Brain microvascular endothelial cell (primary cell): ENCODE measurements at regions not wholly inside any gene's neighbourhood (a gene's known extent, or its start where the extent isn't known, plus 50 kb on each side); places are given as distances from the start of the nearest gene placed in this dataset.

ENCODE experiments used
- DNase-seq: peaks from one replicate; pipeline ENCODE4 v3.0.0-alpha.2; 2020
- H3K27ac ChIP-seq: fragments of 250-450 bp; sonication (Bioruptor Pico); 2 replicates; pipeline ENCODE4 v1.5.1; 2020; ENCODE audit warnings: mild to moderate bottlenecking, moderate library complexity
- H3K27me3 ChIP-seq: fragments of 250-450 bp; sonication (Bioruptor Pico); replicated peaks from 2 replicates; pipeline ENCODE4 v1.5.1; 2020; ENCODE audit warnings: mild to moderate bottlenecking
- H3K36me3 ChIP-seq: fragments of 250-450 bp; sonication (Bioruptor Pico); replicated peaks from 2 replicates; pipeline ENCODE4 v1.5.1; 2020; ENCODE audit warnings: mild to moderate bottlenecking
- H3K4me3 ChIP-seq: 2 replicates; pipeline ENCODE4 v1.5.1; 2011; ENCODE audit warnings: low read depth, mild to moderate bottlenecking, control low read depth, low read length, moderate library complexity
- in situ Hi-C: cut with HindIII; loops from 2 replicates; pipeline ENCODE4 v1.10.0; 2017; ENCODE audit warnings: low sequenced_read_pairs, low pct_ligation_motif_present
- TF ChIP-seq, protein P1 (sequence below): IDR thresholded peaks from 2 replicates; pipeline ENCODE4 v1.5.1; 2011; ENCODE audit warnings: low read depth, mild to moderate bottlenecking, moderate library complexity, low read length, control low read depth, inconsistent platforms; ENCODE audit errors: missing control alignments

DNA sequence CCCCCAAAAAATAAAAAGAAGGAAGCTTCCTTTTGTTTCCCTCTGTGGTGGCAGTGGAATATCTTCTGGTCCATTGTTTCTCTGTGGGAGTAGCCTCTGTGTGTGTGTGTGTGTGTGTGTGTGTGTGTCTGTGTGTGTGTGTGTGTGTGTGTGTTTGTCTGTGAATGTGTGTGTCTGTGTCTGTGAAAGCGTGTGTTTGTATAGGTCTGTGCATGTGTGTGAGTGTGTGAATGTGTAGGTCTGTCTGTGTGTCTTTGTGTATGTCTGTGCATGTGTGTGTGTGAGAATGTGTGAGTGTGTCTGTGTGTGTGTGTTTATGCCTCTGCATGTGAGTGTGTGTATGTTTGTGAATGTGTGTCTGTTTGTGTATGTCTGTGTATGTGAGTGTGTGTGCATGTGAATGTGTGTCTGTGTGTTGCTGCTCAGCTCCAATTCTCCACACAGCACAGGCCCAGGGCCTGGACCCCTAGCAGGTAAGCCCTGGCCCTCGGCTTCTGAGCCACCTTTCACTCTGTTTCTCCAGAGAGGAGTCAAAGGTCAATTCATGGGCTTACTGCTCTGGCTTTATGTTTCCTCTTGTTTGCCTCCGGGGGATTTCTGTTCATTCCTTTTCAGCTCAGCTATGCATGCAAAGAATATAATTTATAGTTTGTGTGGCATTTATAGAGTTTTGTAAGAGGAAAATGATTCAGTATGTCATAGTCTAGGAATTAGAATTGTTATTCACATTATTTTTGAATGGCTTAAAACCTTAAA, 89.8 kb downstream of the UCHL1 start:
- no peaks in the 10 kb centered on the region for H3K27me3 ChIP-seq

DNA sequence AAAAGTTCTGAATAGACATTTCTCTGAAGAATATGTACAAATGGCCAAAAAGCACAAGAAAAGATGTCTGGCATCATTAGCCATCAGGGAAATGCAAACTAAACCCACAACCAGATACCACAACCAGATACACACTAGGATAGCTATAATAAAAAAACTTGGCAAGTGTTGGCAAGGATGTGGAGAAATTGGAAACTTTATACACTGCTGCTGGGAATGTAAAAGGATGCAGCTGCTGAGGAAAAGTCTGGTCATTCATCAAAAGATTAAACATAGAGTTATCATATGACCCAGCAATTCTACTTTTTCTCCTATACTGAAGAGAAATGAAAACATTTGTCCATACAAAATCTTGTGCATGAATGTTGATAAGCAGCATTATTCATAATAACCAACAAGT, 92.3 kb downstream of the UCHL1 start:
- Histone ChIP-seq H3K36me3 (no peaks in the 10 kb centered on the region), H3K27ac (no peak overlapping the region), H3K4me3 (no peak overlapping the region), H3K27me3 (no peaks in the 10 kb centered on the region)
- no peak for DNase-seq
- TF ChIP-seq, protein P1, sequence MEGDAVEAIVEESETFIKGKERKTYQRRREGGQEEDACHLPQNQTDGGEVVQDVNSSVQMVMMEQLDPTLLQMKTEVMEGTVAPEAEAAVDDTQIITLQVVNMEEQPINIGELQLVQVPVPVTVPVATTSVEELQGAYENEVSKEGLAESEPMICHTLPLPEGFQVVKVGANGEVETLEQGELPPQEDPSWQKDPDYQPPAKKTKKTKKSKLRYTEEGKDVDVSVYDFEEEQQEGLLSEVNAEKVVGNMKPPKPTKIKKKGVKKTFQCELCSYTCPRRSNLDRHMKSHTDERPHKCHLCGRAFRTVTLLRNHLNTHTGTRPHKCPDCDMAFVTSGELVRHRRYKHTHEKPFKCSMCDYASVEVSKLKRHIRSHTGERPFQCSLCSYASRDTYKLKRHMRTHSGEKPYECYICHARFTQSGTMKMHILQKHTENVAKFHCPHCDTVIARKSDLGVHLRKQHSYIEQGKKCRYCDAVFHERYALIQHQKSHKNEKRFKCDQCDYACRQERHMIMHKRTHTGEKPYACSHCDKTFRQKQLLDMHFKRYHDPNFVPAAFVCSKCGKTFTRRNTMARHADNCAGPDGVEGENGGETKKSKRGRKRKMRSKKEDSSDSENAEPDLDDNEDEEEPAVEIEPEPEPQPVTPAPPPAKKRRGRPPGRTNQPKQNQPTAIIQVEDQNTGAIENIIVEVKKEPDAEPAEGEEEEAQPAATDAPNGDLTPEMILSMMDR, result no peak
- in situ Hi-C loops, result no loop called here

More for the DNA sequence above, 89.8 kb downstream of the UCHL1 start:
- DNase-seq, result no peak
- Histone ChIP-seq H3K27ac (no peak overlapping the region), H3K36me3 (no peaks in the 10 kb centered on the region), H3K4me3 (no peak overlapping the region)
- TF ChIP-seq, protein P1, result no peak
- in situ Hi-C loops, result no loop called here

DNA sequence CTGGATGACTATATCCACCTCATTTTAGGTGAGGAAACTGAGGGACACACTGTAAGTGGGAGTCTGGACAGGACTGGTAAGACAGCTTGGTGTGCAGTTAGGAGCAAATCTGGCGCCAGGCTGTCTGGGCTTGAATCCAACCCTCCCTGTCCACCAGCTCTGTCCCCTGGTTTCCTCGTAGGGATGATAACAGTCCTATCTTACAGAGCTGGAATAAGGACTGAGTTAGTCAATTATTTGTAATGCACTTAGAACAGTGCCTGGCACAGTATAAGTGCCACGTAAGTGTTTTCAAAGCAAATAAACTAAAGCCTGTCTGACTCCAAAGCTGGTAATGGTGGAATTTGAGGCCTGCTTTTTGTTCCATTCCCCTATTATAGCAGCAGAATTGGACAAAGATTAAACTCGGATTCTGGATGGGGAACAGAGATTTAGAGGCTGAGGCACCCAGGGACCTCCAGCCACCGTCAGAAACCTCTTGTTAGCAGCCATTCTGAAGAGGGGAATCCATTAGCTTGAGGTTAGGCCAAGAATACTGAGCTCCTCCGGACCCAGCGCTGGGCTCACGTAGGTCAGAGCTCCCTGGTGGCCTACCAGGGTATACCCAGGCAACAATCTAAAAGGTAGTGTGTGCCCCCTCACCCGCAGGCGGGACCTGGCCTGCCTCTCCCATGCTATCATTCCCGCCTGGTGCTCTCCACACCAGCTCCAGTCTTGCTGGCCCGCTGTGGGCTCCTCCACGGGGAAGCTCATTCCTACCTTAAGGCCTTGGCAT, 102.1 kb downstream of the UCHL1 start:
- in situ Hi-C loops, result no loop called here
- TF ChIP-seq, protein P1, result peak; percentile 18
- H3K36me3 ChIP-seq, result no peaks in the 10 kb centered on the region
- H3K4me3 ChIP-seq, result no peak overlapping the region
- peaks cover 31% of the 10 kb centered on the region for H3K27me3 ChIP-seq
- no peak for DNase-seq
- no peak overlapping the region for H3K27ac ChIP-seq

DNA sequence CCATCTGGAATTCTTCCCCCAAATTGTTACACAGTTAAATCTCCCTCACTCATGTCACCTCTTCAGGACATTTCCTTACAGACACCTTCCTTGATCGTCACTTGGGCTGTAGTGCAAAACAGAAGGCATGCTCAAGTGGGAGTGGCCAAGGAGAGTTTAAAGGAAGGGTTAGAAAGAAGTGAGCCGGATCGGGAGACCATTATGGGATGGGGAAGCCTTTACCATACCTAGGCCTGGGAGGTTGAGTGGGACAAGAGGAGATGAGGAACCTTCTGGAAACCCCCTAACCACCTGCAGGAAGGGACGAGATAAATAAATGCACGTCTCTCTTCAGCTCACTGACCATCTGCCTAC, 102.7 kb downstream of the UCHL1 start:
- no peak overlapping the region for H3K27ac ChIP-seq
- no peaks in the 10 kb centered on the region for H3K36me3 ChIP-seq
- DNase-seq, result no peak
- in situ Hi-C loops, result no loop called here
- no peak overlapping the region for H3K4me3 ChIP-seq
- TF ChIP-seq, protein P1, result no peak
- peaks cover 32% of the 10 kb centered on the region for H3K27me3 ChIP-seq

DNA sequence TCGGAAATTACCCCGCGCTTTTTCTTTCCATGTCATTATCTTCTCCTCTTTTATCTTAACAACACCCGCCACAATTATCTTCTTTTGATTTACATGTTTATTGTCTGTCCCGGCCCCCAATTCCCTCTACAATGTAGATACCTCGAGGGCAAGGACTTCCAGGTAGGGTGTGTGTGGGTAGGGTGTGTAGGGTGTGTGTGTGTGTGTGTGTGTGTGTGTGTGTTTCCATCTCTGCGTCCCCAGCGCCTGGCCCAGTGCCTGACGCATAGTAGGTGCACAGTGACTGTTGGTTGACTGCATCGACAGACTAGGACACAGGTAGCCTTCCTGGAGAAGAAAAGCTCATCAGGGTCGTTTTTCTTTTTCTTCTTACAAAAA, 103.1 kb downstream of the UCHL1 start:
- TF ChIP-seq, protein P1, result no peak
- Histone ChIP-seq H3K27ac (no peak overlapping the region), H3K36me3 (no peaks in the 10 kb centered on the region), H3K4me3 (no peak overlapping the region), H3K27me3 (peaks cover 32% of the 10 kb centered on the region)
- in situ Hi-C loops, result no loop called here
- no peak for DNase-seq
